ENCODE measurements at regions not wholly inside any gene's neighbourhood (a gene's known extent, or its start where the extent isn't known, plus 50 kb on each side); places are given as distances from the start of the nearest gene placed in this dataset.

- TF ChIP-seq, protein P1, sequence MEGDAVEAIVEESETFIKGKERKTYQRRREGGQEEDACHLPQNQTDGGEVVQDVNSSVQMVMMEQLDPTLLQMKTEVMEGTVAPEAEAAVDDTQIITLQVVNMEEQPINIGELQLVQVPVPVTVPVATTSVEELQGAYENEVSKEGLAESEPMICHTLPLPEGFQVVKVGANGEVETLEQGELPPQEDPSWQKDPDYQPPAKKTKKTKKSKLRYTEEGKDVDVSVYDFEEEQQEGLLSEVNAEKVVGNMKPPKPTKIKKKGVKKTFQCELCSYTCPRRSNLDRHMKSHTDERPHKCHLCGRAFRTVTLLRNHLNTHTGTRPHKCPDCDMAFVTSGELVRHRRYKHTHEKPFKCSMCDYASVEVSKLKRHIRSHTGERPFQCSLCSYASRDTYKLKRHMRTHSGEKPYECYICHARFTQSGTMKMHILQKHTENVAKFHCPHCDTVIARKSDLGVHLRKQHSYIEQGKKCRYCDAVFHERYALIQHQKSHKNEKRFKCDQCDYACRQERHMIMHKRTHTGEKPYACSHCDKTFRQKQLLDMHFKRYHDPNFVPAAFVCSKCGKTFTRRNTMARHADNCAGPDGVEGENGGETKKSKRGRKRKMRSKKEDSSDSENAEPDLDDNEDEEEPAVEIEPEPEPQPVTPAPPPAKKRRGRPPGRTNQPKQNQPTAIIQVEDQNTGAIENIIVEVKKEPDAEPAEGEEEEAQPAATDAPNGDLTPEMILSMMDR (conservative IDR thresholded peaks at IDR 0.05; ENCODE audit: low read depth, low read length) = no peak
- TF ChIP-seq MAZ (IDR thresholded peaks at IDR 0.05; ENCODE audit: borderline replicate concordance, low read depth, low read length) = no peak
- TF ChIP-seq, protein P2, sequence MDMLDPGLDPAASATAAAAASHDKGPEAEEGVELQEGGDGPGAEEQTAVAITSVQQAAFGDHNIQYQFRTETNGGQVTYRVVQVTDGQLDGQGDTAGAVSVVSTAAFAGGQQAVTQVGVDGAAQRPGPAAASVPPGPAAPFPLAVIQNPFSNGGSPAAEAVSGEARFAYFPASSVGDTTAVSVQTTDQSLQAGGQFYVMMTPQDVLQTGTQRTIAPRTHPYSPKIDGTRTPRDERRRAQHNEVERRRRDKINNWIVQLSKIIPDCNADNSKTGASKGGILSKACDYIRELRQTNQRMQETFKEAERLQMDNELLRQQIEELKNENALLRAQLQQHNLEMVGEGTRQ (IDR thresholded peaks at IDR 0.05; ENCODE audit: low read depth, low read length) = no peak
- no peak for TF ChIP-seq RCOR1 (IDR thresholded peaks at IDR 0.05; ENCODE audit: insufficient replicate concordance, low read length)
- TF ChIP-seq POLR2A (IDR thresholded peaks at IDR 0.05; ENCODE audit: low read depth, low read length) = no peak
- TF ChIP-seq MXI1 (IDR thresholded peaks at IDR 0.05; ENCODE audit: borderline replicate concordance, low read depth, low read length) = no peak
These were observed 175.3 kb upstream of the MIR17HG start for GRCh38 chr13:91172160-91172559.

Measured in IMR-90 (cell line).